SK-N-SH treated with all-trans-retinoic acid at 6 μM for 48 hours (cell line): ENCODE measurements at regions not wholly inside any gene's neighbourhood (a gene's known extent, or its start where the extent isn't known, plus 50 kb on each side); places are given as distances from the start of the nearest gene placed in this dataset.

Experiments
- ARNTL ChIP-seq: fragments of 450-650 bp; formaldehyde crosslinking; IDR thresholded peaks from 2 replicates; pipeline ENCODE4 v1.5.0; 2020; ENCODE audit warnings: low read depth, mild to moderate bottlenecking, moderate library complexity, borderline replicate concordance
- GLIS3 ChIP-seq: fragments of 250-450 bp; sonication (Bioruptor Pico); IDR thresholded peaks from 2 replicates; pipeline ENCODE4 v1.5.0; 2020; ENCODE audit warnings: mild to moderate bottlenecking, moderate library complexity
- ISL1 ChIP-seq: fragments of 250-450 bp; sonication (Bioruptor Pico); IDR thresholded peaks from 2 replicates; pipeline ENCODE4 v2.1.2; 2022; ENCODE audit warnings: mild to moderate bottlenecking, moderate library complexity
- RARB ChIP-seq: fragments of 250-450 bp; sonication (Bioruptor Pico); IDR thresholded peaks from 2 replicates; pipeline ENCODE4 v1.8.0; 2021; ENCODE audit warnings: mild to moderate bottlenecking, moderate library complexity
- SNAI2 ChIP-seq: fragments of 250-450 bp; sonication (Bioruptor Pico); IDR thresholded peaks from 2 replicates; pipeline ENCODE4 v1.5.0; 2020; ENCODE audit warnings: mild to moderate bottlenecking, moderate library complexity
- ZNF8 ChIP-seq: fragments of 450-650 bp; formaldehyde crosslinking; IDR thresholded peaks from 2 replicates; pipeline ENCODE4 v1.5.0; 2020; ENCODE audit warnings: mild to moderate bottlenecking, moderate library complexity
- TF ChIP-seq, protein P1 (sequence below): fragments of 250-450 bp; sonication (Bioruptor Pico); IDR thresholded peaks from 2 replicates; pipeline ENCODE4 v1.8.0; 2020; ENCODE audit warnings: mild to moderate bottlenecking, moderate library complexity, borderline replicate concordance
- TF ChIP-seq, protein P2 (sequence below): fragments of 250-450 bp; sonication (Bioruptor Pico); IDR thresholded peaks from 2 replicates; pipeline ENCODE4 v1.5.1; 2020; ENCODE audit warnings: low read depth, mild to moderate bottlenecking, moderate library complexity
- TF ChIP-seq, protein P3 (sequence below): fragments of 250-450 bp; sonication (Bioruptor Pico); IDR thresholded peaks from 2 replicates; pipeline ENCODE4 v1.5.1; 2021; ENCODE audit warnings: mild to moderate bottlenecking, moderate library complexity

DNA sequence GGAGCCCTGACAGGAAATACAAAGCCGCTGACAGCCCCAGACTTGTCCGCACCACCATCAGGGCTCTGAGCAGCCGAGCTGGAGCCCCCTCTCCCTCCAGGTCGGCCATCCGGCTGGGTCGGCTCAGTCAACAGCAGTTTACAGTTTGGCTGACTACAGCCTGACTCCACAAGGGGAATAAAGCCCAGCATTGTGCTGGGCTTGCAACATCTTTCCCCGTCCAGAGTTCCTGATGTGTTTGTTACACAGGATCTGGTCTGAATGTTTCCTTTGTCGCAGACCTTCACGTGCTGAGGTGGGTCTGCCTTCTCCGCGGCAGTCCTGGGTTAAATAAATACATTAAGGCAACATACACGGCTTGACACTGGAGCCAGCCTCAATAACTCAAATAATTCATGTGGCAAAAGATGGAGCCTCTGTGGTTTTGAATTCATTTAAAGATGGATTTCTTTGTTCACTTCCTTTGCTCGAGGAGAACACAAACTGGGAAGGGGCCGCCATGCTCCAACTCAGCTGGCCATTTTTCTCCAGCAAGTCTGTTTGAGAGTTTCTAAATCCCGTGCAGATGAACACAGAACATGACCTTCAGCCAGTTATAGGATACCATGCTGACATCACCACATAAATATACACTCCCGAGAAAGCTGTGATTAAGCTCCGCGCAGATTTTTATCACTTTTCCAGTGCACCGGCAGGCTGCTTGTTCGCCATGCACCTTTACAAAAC lies 192.1 kb downstream of the WDR11 start:
- TF ChIP-seq GLIS3 (CRISPR knock-in tag) (no peak), ARNTL (no peak), SNAI2 (CRISPR knock-in tag) (no peak), RARB (CRISPR knock-in tag) (no peak), ZNF8 (no peak), ISL1 (CRISPR knock-in tag) (no peak)
- TF ChIP-seq, protein P1, sequence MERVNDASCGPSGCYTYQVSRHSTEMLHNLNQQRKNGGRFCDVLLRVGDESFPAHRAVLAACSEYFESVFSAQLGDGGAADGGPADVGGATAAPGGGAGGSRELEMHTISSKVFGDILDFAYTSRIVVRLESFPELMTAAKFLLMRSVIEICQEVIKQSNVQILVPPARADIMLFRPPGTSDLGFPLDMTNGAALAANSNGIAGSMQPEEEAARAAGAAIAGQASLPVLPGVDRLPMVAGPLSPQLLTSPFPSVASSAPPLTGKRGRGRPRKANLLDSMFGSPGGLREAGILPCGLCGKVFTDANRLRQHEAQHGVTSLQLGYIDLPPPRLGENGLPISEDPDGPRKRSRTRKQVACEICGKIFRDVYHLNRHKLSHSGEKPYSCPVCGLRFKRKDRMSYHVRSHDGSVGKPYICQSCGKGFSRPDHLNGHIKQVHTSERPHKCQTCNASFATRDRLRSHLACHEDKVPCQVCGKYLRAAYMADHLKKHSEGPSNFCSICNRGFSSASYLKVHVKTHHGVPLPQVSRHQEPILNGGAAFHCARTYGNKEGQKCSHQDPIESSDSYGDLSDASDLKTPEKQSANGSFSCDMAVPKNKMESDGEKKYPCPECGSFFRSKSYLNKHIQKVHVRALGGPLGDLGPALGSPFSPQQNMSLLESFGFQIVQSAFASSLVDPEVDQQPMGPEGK (CRISPR knock-in tag) = no peak
- TF ChIP-seq, protein P2, sequence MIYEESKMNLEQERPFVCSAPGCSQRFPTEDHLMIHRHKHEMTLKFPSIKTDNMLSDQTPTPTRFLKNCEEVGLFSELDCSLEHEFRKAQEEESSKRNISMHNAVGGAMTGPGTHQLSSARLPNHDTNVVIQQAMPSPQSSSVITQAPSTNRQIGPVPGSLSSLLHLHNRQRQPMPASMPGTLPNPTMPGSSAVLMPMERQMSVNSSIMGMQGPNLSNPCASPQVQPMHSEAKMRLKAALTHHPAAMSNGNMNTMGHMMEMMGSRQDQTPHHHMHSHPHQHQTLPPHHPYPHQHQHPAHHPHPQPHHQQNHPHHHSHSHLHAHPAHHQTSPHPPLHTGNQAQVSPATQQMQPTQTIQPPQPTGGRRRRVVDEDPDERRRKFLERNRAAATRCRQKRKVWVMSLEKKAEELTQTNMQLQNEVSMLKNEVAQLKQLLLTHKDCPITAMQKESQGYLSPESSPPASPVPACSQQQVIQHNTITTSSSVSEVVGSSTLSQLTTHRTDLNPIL (CRISPR knock-in tag) = no peak
- TF ChIP-seq, protein P3, sequence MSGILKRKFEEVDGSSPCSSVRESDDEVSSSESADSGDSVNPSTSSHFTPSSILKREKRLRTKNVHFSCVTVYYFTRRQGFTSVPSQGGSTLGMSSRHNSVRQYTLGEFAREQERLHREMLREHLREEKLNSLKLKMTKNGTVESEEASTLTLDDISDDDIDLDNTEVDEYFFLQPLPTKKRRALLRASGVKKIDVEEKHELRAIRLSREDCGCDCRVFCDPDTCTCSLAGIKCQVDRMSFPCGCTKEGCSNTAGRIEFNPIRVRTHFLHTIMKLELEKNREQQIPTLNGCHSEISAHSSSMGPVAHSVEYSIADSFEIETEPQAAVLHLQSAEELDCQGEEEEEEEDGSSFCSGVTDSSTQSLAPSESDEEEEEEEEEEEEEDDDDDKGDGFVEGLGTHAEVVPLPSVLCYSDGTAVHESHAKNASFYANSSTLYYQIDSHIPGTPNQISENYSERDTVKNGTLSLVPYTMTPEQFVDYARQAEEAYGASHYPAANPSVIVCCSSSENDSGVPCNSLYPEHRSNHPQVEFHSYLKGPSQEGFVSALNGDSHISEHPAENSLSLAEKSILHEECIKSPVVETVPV (CRISPR knock-in tag) = no peak
